Esophagus muscularis mucosa (tissue), 4 donors: ENCODE measurements at regions not wholly inside any gene's neighbourhood (a gene's known extent, or its start where the extent isn't known, plus 50 kb on each side); places are given as distances from the start of the nearest gene placed in this dataset.
"Not testable (repeated sequence)": the region's sequence is repeated elsewhere in the genome, so short reads cannot be mapped to it uniquely, and the experiment has no call there.

ENCODE experiments used
- DNase-seq: peaks from one replicate; pipeline ENCODE4 v3.0.0-alpha.2; 2017; ENCODE audit errors: extremely low spot score
- H3K27ac ChIP-seq, 4 donors: fragments of 200-600 bp; sonication (generic); replicated peaks in 1 of 4; 1 replicate in 3 of 4; 2 replicates in 1 of 4; pipeline ENCODE4 v1.5.1; 2016 to 2019; ENCODE audit warnings: mild to moderate bottlenecking in 1 of 4
- H3K27me3 ChIP-seq, 4 donors: fragments of 200-600 bp; sonication (generic); one replicate each; pipeline versions ENCODE4 v1.5.1 to v1.6.0; 2016 to 2019
- H3K36me3 ChIP-seq, 4 donors: fragments of 200-600 bp; sonication (generic); one replicate each; pipeline ENCODE4 v1.5.1; 2016 to 2019
- H3K4me1 ChIP-seq, 4 donors: fragments of 200-600 bp; sonication (generic); one replicate each; pipeline ENCODE4 v1.5.1; 2016 to 2019
- H3K4me3 ChIP-seq, 4 donors: fragments of 200-600 bp; sonication (generic); 1 replicate in 2 of 4; 2 replicates in 2 of 4; pipeline ENCODE4 v1.5.1; 2016 to 2019; ENCODE audit warnings: mild to moderate bottlenecking in 4 of 4, moderate library complexity in 1 of 4
- H3K9me3 ChIP-seq, 4 donors: fragments of 200-600 bp; sonication (generic); 1 replicate in 3 of 4; 2 replicates in 1 of 4; pipeline ENCODE4 v1.5.1; 2016 to 2019
- EP300 ChIP-seq: sonication (generic); formaldehyde crosslinking; IDR thresholded peaks from one replicate; pipeline ENCODE4 v1.6.1; 2017; ENCODE audit warnings: antibody characterized with exemption
- POLR2A ChIP-seq: fragments of 450-650 bp; IDR thresholded peaks from one replicate; pipeline ENCODE4 v1.6.1; 2017; ENCODE audit warnings: antibody characterized with exemption, moderate library complexity, mild to moderate bottlenecking, low read depth
- POLR2AphosphoS5 ChIP-seq, 2 donors: sonication (generic); formaldehyde crosslinking; IDR thresholded peaks; one replicate each; pipeline ENCODE4 v1.6.1; 2017; ENCODE audit warnings: antibody characterized with exemption in 2 of 2
- WGBS: methylation state at CpG from one replicate; pipeline ENCODE4 v1.1.5; 2018; 5-methylcytosine and 5-hydroxymethylcytosine counted together
- intact Hi-C: fragments of 100-400 bp; cut with DNase I; formaldehyde crosslinking; loops from one replicate; pipeline ENCODE4 v1.15.1; 2023
- TF ChIP-seq, protein P1 (sequence below), 3 experiments: fragments of 200-600 bp in 2 of 3; fragments of 450-650 bp in 1 of 3; sonication (generic) in 2 of 3; IDR thresholded peaks; one replicate each; pipeline ENCODE4 v1.5.1; 2017 to 2019; ENCODE audit warnings: antibody characterized with exemption in 3 of 3, mild to moderate bottlenecking in 2 of 3, moderate library complexity in 1 of 3

DNA sequence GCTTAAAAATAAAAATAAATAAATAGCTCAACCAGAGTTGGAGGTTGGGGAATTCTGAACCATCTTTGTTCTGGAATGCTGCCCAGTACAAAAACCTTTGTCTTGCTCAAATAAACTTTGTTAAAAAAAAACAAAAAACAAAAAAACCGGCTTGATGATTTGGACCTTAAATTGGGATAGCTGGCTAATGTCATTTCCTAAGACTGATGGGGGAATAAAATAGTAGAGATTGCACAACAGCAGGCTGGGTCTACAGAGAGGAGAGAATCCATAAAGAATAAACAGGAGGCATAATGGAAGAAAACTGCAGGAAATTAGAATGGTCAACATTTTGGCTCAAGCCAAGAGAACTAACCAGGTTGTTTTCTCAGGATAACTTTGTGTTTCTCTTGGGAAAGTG is 370.9 kb downstream of the AEBP2 start:
- TF ChIP-seq EP300 (no peak), POLR2AphosphoS5 (IDR thresholded peaks at IDR 0.05) (no peak), POLR2A (no peak)
- TF ChIP-seq, protein P1, sequence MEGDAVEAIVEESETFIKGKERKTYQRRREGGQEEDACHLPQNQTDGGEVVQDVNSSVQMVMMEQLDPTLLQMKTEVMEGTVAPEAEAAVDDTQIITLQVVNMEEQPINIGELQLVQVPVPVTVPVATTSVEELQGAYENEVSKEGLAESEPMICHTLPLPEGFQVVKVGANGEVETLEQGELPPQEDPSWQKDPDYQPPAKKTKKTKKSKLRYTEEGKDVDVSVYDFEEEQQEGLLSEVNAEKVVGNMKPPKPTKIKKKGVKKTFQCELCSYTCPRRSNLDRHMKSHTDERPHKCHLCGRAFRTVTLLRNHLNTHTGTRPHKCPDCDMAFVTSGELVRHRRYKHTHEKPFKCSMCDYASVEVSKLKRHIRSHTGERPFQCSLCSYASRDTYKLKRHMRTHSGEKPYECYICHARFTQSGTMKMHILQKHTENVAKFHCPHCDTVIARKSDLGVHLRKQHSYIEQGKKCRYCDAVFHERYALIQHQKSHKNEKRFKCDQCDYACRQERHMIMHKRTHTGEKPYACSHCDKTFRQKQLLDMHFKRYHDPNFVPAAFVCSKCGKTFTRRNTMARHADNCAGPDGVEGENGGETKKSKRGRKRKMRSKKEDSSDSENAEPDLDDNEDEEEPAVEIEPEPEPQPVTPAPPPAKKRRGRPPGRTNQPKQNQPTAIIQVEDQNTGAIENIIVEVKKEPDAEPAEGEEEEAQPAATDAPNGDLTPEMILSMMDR (IDR thresholded peaks at IDR 0.05): no peak
- H3K9me3 ChIP-seq: no peaks in the 10 kb centered on the region
- 51% methylated on average over 1 of the region's 1 CpG for WGBS
- DNase-seq: no peak
- H3K27me3 ChIP-seq: no peaks in the 10 kb centered on the region
- no peaks in the 10 kb centered on the region for H3K36me3 ChIP-seq
- intact Hi-C loops: no loop called here
- no peak overlapping the region for H3K4me3 ChIP-seq
- H3K4me1 ChIP-seq: peaks cover 0 to 11% (median 3%) of the 10 kb centered on the region in 4 donors
- no peak overlapping the region for H3K27ac ChIP-seq

DNA sequence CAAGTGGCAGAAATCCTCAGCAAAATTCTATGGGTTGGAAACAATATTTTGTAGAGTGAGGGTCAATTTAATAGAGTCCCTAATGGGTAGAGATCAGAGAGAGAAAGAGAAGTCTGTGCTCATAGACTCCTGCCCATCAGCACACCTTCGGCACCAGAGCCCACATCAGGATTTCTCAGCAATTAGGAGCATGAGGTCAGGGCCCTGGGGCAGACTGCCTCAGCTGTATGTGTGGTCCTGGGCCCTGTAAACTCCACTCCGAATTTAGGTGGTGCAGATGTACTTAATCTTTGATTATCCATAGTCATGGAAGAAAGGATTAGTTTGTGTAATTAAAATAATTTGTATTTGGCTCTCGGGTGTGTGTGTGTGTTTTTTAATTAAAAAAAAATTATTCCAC is 372.6 kb downstream of the AEBP2 start:
- Histone ChIP-seq H3K36me3 (no peaks in the 10 kb centered on the region), H3K9me3 (no peaks in the 10 kb centered on the region), H3K27me3 (no peaks in the 10 kb centered on the region), H3K27ac (no peak overlapping the region), H3K4me3 (no peak overlapping the region), H3K4me1 (peaks cover 0 to 11% (median 3%) of the 10 kb centered on the region in 4 donors)
- no peak for DNase-seq
- intact Hi-C loops: no loop called here
- 80% methylated on average over 3 of the region's 3 CpGs for WGBS
- TF ChIP-seq, protein P1 (IDR thresholded peaks at IDR 0.05): no peak
- TF ChIP-seq EP300 (no peak), POLR2A (no peak), POLR2AphosphoS5 (IDR thresholded peaks at IDR 0.05) (no peak)

DNA sequence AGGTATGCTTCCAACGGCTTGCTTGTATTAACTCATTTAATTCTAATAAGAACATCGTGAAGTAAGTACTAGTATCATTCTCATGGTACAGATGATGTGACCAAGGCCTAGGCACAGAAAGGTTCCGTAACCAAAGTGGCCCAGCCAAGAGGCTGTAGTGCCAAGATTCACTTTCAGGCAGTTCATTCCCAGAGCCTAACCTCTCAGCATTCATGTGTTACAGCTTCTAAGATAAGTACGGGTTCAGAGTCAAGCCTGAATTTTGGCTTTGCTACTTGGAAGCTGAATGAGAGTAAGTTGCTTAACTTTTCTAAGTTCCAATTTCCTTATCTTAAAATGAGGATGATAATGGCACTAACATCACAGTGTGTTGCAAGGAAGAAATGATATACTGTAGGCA is 379.9 kb downstream of the AEBP2 start:
- no peak overlapping the region for H3K27ac ChIP-seq
- DNase-seq: no peak
- no peaks in the 10 kb centered on the region for H3K36me3 ChIP-seq
- intact Hi-C loops: no loop called here
- no peaks in the 10 kb centered on the region for H3K9me3 ChIP-seq
- H3K4me3 ChIP-seq: no peak overlapping the region
- 84% methylated on average over 4 of the region's 4 CpGs for WGBS
- TF ChIP-seq POLR2AphosphoS5 (IDR thresholded peaks at IDR 0.05): no peak
- TF ChIP-seq, protein P1 (IDR thresholded peaks at IDR 0.05): no peak
- no peak for TF ChIP-seq POLR2A
- TF ChIP-seq EP300: no peak
- H3K27me3 ChIP-seq: no peaks in the 10 kb centered on the region
- no peaks in the 10 kb centered on the region for H3K4me1 ChIP-seq

DNA sequence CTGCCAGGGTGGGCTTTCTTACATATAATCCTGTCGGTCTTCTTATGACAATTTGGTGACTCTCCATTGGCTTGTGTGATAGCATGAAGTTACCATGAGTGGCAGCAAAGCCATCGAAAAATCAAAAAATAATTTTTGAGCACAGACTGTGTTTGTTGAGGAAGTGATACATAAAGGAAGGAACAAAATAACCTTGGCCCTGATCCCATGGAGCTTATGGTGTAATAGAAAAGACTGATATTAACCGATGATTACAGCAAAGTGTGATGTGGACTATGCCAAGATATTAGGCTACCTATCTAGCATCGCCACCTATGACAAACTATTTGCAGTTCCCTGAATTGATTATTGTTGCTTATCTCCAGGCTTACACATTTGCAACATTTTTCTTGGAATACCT is 383.2 kb downstream of the AEBP2 start:
- intact Hi-C loops: no loop called here
- no peaks in the 10 kb centered on the region for H3K4me1 ChIP-seq
- H3K9me3 ChIP-seq: peaks cover 0 to under 1% (median 0%) of the 10 kb centered on the region in 4 donors
- no peaks in the 10 kb centered on the region for H3K36me3 ChIP-seq
- H3K4me3 ChIP-seq: no peak overlapping the region
- no peak overlapping the region for H3K27ac ChIP-seq
- WGBS: 88% methylated on average over 4 of the region's 4 CpGs
- no peaks in the 10 kb centered on the region for H3K27me3 ChIP-seq
- DNase-seq: no peak
- TF ChIP-seq, protein P1 (IDR thresholded peaks at IDR 0.05): no peak
- TF ChIP-seq POLR2A: no peak
- no peak for TF ChIP-seq EP300
- no peak for TF ChIP-seq POLR2AphosphoS5 (IDR thresholded peaks at IDR 0.05)

DNA sequence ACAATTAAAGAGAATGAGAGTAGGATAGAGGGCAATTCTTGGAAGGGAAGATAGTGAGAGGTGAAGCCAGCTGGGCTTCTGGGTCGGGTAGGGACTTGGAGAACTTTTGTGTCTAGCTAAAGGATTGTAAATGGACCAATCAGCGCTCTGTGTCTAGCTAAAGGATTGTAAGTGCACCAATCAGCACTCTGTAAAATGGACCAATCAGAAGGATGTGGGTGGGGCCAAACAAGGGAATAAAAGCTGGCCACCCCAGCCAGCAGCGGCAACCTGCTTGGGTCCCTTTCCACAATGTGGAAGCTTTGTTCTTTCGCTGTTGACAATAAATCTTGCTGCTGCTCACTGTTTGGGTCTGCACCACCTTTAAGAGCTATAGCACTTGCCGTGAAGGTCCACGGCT is 384.0 kb downstream of the AEBP2 start:
- H3K4me3 ChIP-seq, H3K27me3 ChIP-seq, DNase-seq, intact Hi-C loops, H3K27ac ChIP-seq, H3K4me1 ChIP-seq, H3K9me3 ChIP-seq, H3K36me3 ChIP-seq: not testable (repeated sequence)
- 98% methylated on average over 5 of the region's 6 CpGs for WGBS
